ENCODE measurements at regions not wholly inside any gene's neighbourhood (a gene's known extent, or its start where the extent isn't known, plus 50 kb on each side); places are given as distances from the start of the nearest gene placed in this dataset.
"Not testable (repeated sequence)": the region's sequence is repeated elsewhere in the genome, so short reads cannot be mapped to it uniquely, and the experiment has no call there.

- not testable (repeated sequence) for TF ChIP-seq CTCF (conservative IDR thresholded peaks at IDR 0.05; ENCODE audit: low read depth, low read length); EZH2 (IDR thresholded peaks at IDR 0.05; ENCODE audit: borderline replicate concordance, low read depth, low read length, poor library complexity, severe bottlenecking)
These were observed 101.0 kb upstream of the CLEC6A start for GRCh38 chr12:8354741-8355140.
